ENCODE measurements at regions not wholly inside any gene's neighbourhood (a gene's known extent, or its start where the extent isn't known, plus 50 kb on each side); places are given as distances from the start of the nearest gene placed in this dataset.
A peak's percentile ranks its signal among the peaks of the same experiment; 100 is the strongest.

GRCh38 chr14:43369710-43370564 is 1137.1 kb downstream of the FSCB start:
- Histone ChIP-seq H2BK120ac (ENCODE audit: low read depth, low read length) (no peak overlapping the region), H3K23ac (ENCODE audit: low read depth, low read length) (no peak overlapping the region), H3K9ac (ENCODE audit: low read depth, low read length) (no peak overlapping the region), H3K27ac (ENCODE audit: insufficient read depth, low read length) (no peak overlapping the region), H2BK20ac (ENCODE audit: low read depth, low read length) (no peak overlapping the region), H3K56ac (ENCODE audit: extremely low read depth, insufficient read depth, low read length) (no peak overlapping the region), H2AFZ (replicated peaks; ENCODE audit: low read length, poor library complexity) (no peak overlapping the region), H3K79me1 (ENCODE audit: low read depth in 1 of 2, low read length in 2 of 2) (no peaks in the 10 kb centered on the region), H3K18ac (ENCODE audit: low read depth, low read length) (no peak overlapping the region), H3K4ac (ENCODE audit: low read depth, low read length) (no peak overlapping the region), H3K9me3 (ENCODE audit: control insufficient read depth, insufficient read depth, low read length) (no peaks in the 10 kb centered on the region), H4K8ac (ENCODE audit: low read depth in 2 of 2, low read length in 2 of 2) (no peak overlapping the region), H3K14ac (replicated peaks; ENCODE audit: low read depth, low read length) (no peak overlapping the region), H2AK9ac (replicated peaks; ENCODE audit: low read depth, low read length, poor library complexity) (no peak overlapping the region), H4K91ac (ENCODE audit: insufficient read depth, low read depth, low read length) (no peak overlapping the region), H3K4me3 (ENCODE audit: insufficient read depth, low read depth, low read length) (no peak overlapping the region), H3K27me3 (ENCODE audit: control insufficient read depth, insufficient read depth, low read length) (no peaks in the 10 kb centered on the region), H2BK5ac (ENCODE audit: low read depth, low read length, poor library complexity, severe bottlenecking) (no peak overlapping the region), H3K4me2 (ENCODE audit: low read depth, low read length) (no peak overlapping the region), H3K9me1 (ENCODE audit: insufficient read depth, low read length) (no peaks in the 10 kb centered on the region), H4K5ac (ENCODE audit: low read depth, low read length) (no peak overlapping the region), H3K4me1 (ENCODE audit: control insufficient read depth, insufficient read depth, low read length) (no peaks in the 10 kb centered on the region), H4K20me1 (ENCODE audit: insufficient read depth, low read length) (no peaks in the 10 kb centered on the region), H3K36me3 (ENCODE audit: control insufficient read depth, insufficient read depth, low read length) (no peaks in the 10 kb centered on the region), H2BK15ac (ENCODE audit: low read depth, low read length) (no peak overlapping the region), H2AK5ac (ENCODE audit: low read depth, low read length) (no peak overlapping the region)
- TF ChIP-seq MAZ (IDR thresholded peaks at IDR 0.05; ENCODE audit: borderline replicate concordance, low read depth, low read length), result no peak
- TF ChIP-seq CEBPB (IDR thresholded peaks at IDR 0.05; ENCODE audit: low read depth, low read length), result peak; percentile 70; the same call in 1 of the 2 replicates
- no peak for TF ChIP-seq MAFK (IDR thresholded peaks at IDR 0.05; ENCODE audit: low read depth, low read length)
- no peak for TF ChIP-seq RFX5 (IDR thresholded peaks at IDR 0.05; ENCODE audit: low read depth, low read length)
- TF ChIP-seq MXI1 (IDR thresholded peaks at IDR 0.05; ENCODE audit: borderline replicate concordance, low read depth, low read length), result no peak
- no peak for TF ChIP-seq CHD1 (IDR thresholded peaks at IDR 0.05; ENCODE audit: low read depth, low read length)
- WGBS, 2 experiments (ENCODE audit: extremely low coverage in 2 of 2, insufficient read length in 1 of 2), result 89% methylated on average over 11 of the region's 21 CpGs; no CpG with 5 or more reads in 1 of the 2 experiments
- ChIA-PET POLR2A (ENCODE audit: unreplicated experiment) (no interaction called here), CTCF (no interaction called here)
- no peak for DNase-seq
- no TSS peak for BruUV-seq (replicated peaks)
- intact Hi-C loops (cut with micrococcal nuclease), result no loop called here
- ATAC-seq (ENCODE audit: low read depth), result no peak
- in situ Hi-C loops (cut with MboI; ENCODE audit: low sequenced_read_pairs), result no loop called here
- dilution Hi-C loops (cut with HindIII; ENCODE audit: low sequenced_read_pairs, unreplicated experiment), result no loop called here
